HL-60 (cell line): ENCODE measurements at regions not wholly inside any gene's neighbourhood (a gene's known extent, or its start where the extent isn't known, plus 50 kb on each side); places are given as distances from the start of the nearest gene placed in this dataset.

Source experiments
- DNase-seq, 2 experiments: peaks; one replicate each; pipeline ENCODE4 v3.0.0-alpha.2; 2010 to 2020; ENCODE audit warnings: low read depth in 1 of 2, low spot score in 1 of 2
- H3K27ac ChIP-seq: fragments of 250-450 bp; sonication (Bioruptor Pico); replicated peaks from 2 replicates; pipeline ENCODE4 v1.5.1; 2020; ENCODE audit warnings: mild to moderate bottlenecking, moderate library complexity
- H3K27me3 ChIP-seq: fragments of 250-450 bp; sonication (Bioruptor Pico); 2 replicates; pipeline ENCODE4 v1.5.1; 2021; ENCODE audit warnings: mild to moderate bottlenecking, moderate library complexity; ENCODE audit not compliant: insufficient read depth, poor library complexity, severe bottlenecking
- H3K4me3 ChIP-seq: replicated peaks from 2 replicates; pipeline ENCODE4 v1.5.1; 2011; ENCODE audit warnings: mild to moderate bottlenecking, control low read depth, low read length; ENCODE audit not compliant: insufficient read depth
- GABPA ChIP-seq: IDR thresholded peaks from 2 replicates; pipeline ENCODE4 v1.6.1; 2012; ENCODE audit warnings: low read depth
- POLR2AphosphoS5 ChIP-seq: IDR thresholded peaks from 2 replicates; pipeline ENCODE4 v1.6.1; 2012; ENCODE audit warnings: low read depth
- SPI1 ChIP-seq: IDR thresholded peaks from 2 replicates; pipeline ENCODE4 v1.6.1; 2012; ENCODE audit warnings: low read depth, mild to moderate bottlenecking, borderline replicate concordance
- TF ChIP-seq, protein P1 (sequence below): IDR thresholded peaks from 2 replicates; pipeline ENCODE4 v1.6.1; 2012; ENCODE audit warnings: low read depth; ENCODE audit not compliant: insufficient replicate concordance
- TF ChIP-seq, protein P2 (sequence below): IDR thresholded peaks from one replicate; pipeline ENCODE4 v1.5.1; 2011; ENCODE audit warnings: low read length, control low read depth, inconsistent platforms; ENCODE audit not compliant: insufficient read depth

DNA sequence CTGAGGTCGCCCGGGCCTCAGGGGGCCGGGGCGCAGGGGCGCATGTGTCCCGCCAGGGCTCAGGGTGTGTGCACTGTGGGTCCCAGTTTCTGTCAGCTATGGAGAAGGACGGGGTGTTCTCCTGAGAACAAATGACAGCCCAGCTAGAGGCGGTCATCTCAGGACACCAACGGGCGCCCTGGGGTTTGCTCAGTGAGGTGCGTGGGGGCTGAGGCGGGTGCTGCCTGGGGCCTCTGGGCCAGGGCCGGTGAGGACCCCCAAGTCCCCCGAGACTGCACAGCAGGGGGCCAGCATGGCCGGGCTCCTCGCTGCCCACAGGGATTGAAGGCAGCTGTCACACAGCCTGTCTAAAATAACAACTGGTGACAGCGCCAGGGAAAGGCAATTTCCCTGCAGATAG lies 808.8 kb upstream of the SOX11 start:
- TF ChIP-seq GABPA = no peak
- TF ChIP-seq POLR2AphosphoS5 = no peak
- TF ChIP-seq, protein P1, sequence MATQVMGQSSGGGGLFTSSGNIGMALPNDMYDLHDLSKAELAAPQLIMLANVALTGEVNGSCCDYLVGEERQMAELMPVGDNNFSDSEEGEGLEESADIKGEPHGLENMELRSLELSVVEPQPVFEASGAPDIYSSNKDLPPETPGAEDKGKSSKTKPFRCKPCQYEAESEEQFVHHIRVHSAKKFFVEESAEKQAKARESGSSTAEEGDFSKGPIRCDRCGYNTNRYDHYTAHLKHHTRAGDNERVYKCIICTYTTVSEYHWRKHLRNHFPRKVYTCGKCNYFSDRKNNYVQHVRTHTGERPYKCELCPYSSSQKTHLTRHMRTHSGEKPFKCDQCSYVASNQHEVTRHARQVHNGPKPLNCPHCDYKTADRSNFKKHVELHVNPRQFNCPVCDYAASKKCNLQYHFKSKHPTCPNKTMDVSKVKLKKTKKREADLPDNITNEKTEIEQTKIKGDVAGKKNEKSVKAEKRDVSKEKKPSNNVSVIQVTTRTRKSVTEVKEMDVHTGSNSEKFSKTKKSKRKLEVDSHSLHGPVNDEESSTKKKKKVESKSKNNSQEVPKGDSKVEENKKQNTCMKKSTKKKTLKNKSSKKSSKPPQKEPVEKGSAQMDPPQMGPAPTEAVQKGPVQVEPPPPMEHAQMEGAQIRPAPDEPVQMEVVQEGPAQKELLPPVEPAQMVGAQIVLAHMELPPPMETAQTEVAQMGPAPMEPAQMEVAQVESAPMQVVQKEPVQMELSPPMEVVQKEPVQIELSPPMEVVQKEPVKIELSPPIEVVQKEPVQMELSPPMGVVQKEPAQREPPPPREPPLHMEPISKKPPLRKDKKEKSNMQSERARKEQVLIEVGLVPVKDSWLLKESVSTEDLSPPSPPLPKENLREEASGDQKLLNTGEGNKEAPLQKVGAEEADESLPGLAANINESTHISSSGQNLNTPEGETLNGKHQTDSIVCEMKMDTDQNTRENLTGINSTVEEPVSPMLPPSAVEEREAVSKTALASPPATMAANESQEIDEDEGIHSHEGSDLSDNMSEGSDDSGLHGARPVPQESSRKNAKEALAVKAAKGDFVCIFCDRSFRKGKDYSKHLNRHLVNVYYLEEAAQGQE = no peak
- TF ChIP-seq, protein P2, sequence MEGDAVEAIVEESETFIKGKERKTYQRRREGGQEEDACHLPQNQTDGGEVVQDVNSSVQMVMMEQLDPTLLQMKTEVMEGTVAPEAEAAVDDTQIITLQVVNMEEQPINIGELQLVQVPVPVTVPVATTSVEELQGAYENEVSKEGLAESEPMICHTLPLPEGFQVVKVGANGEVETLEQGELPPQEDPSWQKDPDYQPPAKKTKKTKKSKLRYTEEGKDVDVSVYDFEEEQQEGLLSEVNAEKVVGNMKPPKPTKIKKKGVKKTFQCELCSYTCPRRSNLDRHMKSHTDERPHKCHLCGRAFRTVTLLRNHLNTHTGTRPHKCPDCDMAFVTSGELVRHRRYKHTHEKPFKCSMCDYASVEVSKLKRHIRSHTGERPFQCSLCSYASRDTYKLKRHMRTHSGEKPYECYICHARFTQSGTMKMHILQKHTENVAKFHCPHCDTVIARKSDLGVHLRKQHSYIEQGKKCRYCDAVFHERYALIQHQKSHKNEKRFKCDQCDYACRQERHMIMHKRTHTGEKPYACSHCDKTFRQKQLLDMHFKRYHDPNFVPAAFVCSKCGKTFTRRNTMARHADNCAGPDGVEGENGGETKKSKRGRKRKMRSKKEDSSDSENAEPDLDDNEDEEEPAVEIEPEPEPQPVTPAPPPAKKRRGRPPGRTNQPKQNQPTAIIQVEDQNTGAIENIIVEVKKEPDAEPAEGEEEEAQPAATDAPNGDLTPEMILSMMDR = no peak
- TF ChIP-seq SPI1 = no peak
- Histone ChIP-seq H3K27ac (no peak overlapping the region), H3K4me3 (no peak overlapping the region)

DNA sequence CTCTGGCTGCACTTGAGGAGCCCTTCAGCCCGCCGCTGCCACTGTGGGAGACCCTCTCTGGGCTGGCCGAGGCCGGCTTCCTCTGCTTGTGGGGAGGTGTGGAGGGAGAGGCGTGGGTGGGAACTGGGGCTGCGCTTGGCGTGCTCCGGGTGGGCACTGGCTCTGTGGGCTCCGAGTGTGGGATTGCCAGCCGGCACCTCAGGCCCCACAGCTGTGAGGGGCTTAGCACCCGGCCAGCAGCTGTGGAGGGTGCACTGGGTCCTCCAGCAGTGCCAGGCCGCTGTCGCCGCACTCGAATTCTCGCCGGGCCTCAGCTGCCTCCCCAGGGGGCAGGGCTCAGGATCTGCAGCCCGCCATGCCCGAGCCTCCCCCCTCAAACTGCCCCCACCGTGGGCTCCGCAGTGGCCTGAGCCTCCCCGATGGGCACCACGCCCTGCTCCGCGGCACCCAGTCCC lies 808.0 kb upstream of the SOX11 start:
- H3K27me3 ChIP-seq = no peaks in the 10 kb centered on the region
- DNase-seq = no peak
- TF ChIP-seq, protein P2 = no peak
- TF ChIP-seq POLR2AphosphoS5 (no peak), SPI1 (no peak), GABPA (no peak)
- TF ChIP-seq, protein P1 = no peak
- no peak overlapping the region for H3K27ac ChIP-seq
- H3K4me3 ChIP-seq = no peak overlapping the region

More for the DNA sequence above, 808.8 kb upstream of the SOX11 start:
- H3K27me3 ChIP-seq = no peaks in the 10 kb centered on the region
- DNase-seq = no peak

DNA sequence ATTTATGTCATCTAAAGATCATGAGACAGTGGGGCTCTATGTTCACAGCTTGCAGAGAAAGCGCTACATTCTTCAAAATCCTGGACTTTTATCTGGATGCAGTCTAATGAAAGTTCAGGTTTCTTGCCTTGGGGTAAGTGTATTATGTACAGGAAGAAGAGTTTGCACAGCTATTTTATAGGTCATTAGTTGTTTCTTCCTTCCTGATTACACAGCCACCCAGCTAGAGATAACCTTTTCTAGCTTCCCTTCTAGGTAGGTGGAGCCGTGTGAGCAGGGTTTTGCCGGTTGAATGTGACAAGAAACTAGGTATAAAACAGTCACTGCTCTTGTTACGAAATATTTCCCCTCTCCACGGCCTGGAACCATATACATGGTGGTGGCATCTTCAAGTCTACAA lies 800.8 kb upstream of the SOX11 start:
- Histone ChIP-seq H3K27ac (no peak overlapping the region), H3K4me3 (no peak overlapping the region), H3K27me3 (no peaks in the 10 kb centered on the region)
- DNase-seq = no peak
- TF ChIP-seq, protein P2 = no peak
- TF ChIP-seq POLR2AphosphoS5 = no peak
- TF ChIP-seq GABPA = no peak
- TF ChIP-seq, protein P1 = no peak
- TF ChIP-seq SPI1 = no peak
